ENCODE measurements at regions not wholly inside any gene's neighbourhood (a gene's known extent, or its start where the extent isn't known, plus 50 kb on each side); places are given as distances from the start of the nearest gene placed in this dataset.
A peak's percentile ranks its signal among the peaks of the same experiment; 100 is the strongest.

GRCh38 chr2:211157211-211157610, 600.8 kb downstream of the CPS1 start:
- Mint-ChIP-seq H3K4me3 (no peak overlapping the region), H3K36me3 (no peaks in the 10 kb centered on the region), H3K27me3 (ENCODE audit: low read depth in 2 of 2) (no peaks in the 10 kb centered on the region), H3K4me1 (no peaks in the 10 kb centered on the region), H3K9me3 (no peaks in the 10 kb centered on the region), H3K27ac (no peak overlapping the region)
- ATAC-seq (no peak), DNase-seq (no peak)
- H3K27ac ChIP-seq (ENCODE audit: low read length): no peak overlapping the region
- no peaks in the 10 kb centered on the region for H3K9me3 ChIP-seq (ENCODE audit: control insufficient read depth, insufficient read depth, low read length)
- H3K4me1 ChIP-seq (ENCODE audit: control insufficient read depth, insufficient read depth, low read length): no peaks in the 10 kb centered on the region
- TF ChIP-seq, protein P1, sequence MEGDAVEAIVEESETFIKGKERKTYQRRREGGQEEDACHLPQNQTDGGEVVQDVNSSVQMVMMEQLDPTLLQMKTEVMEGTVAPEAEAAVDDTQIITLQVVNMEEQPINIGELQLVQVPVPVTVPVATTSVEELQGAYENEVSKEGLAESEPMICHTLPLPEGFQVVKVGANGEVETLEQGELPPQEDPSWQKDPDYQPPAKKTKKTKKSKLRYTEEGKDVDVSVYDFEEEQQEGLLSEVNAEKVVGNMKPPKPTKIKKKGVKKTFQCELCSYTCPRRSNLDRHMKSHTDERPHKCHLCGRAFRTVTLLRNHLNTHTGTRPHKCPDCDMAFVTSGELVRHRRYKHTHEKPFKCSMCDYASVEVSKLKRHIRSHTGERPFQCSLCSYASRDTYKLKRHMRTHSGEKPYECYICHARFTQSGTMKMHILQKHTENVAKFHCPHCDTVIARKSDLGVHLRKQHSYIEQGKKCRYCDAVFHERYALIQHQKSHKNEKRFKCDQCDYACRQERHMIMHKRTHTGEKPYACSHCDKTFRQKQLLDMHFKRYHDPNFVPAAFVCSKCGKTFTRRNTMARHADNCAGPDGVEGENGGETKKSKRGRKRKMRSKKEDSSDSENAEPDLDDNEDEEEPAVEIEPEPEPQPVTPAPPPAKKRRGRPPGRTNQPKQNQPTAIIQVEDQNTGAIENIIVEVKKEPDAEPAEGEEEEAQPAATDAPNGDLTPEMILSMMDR (IDR thresholded peaks at IDR 0.05): no peak
- H3K27me3 ChIP-seq (ENCODE audit: control insufficient read depth, insufficient read depth, low read length): no peaks in the 10 kb centered on the region
- H3K4me3 ChIP-seq (ENCODE audit: low read length): no peak overlapping the region
- no peaks in the 10 kb centered on the region for H3K36me3 ChIP-seq (ENCODE audit: control insufficient read depth, insufficient read depth, low read length)
- intact Hi-C loops (cut with micrococcal nuclease): loop anchor here (5.0 kb wide), 1 partner anchor 710 kb away; no protein-coding TSS in a partner anchor

DNA sequence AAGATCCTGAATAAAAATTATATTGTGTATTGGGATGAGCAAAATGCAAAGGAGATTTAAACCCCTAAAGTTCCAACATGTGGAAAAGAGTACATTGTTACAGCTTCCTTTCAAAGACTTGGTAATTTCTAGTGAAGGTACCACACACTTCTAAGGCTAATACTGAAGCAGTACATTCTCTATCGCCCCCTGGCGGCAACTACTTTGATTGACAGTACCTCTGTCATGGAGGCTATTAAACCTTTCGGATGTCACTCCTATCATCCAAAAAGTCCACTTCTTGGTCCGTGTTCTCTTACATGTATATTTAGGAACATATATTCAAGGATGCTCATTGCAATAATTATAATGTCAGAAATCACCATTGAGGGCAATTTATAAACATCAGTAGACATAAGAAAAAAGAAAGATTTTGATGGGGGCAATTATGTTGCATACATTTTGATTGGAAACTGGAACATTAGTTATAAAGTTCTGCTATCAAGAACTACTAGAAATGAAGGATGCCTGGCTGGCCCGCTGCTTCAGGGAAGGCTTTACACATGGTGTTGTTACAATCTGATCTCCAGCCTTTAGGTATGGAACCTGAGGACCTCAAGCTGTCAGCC, 601.6 kb downstream of the CPS1 start:
- no peak overlapping the region for H3K27ac Mint-ChIP-seq
- ATAC-seq: peak; percentile 29 to 60 (median 55)
- H3K4me1 ChIP-seq (ENCODE audit: control insufficient read depth, insufficient read depth, low read length): no peaks in the 10 kb centered on the region
- H3K27ac ChIP-seq (ENCODE audit: low read length): no peak overlapping the region
- H3K9me3 ChIP-seq (ENCODE audit: control insufficient read depth, insufficient read depth, low read length): no peaks in the 10 kb centered on the region
- no peaks in the 10 kb centered on the region for H3K27me3 ChIP-seq (ENCODE audit: control insufficient read depth, insufficient read depth, low read length)
- H3K4me3 ChIP-seq (ENCODE audit: low read length): no peak overlapping the region
- no peaks in the 10 kb centered on the region for H3K36me3 ChIP-seq (ENCODE audit: control insufficient read depth, insufficient read depth, low read length)
- no peaks in the 10 kb centered on the region for H3K36me3 Mint-ChIP-seq
- no peak overlapping the region for H3K4me3 Mint-ChIP-seq
- WGBS (ENCODE audit: insufficient coverage): 26% methylated on average over 4 of the region's 5 CpGs
- peaks cover 0 to 3% of the 10 kb centered on the region in 2 donors for H3K9me3 Mint-ChIP-seq
- intact Hi-C loops (cut with micrococcal nuclease): loop anchor here (5.0 kb wide), 1 partner anchor 711 kb away; no protein-coding TSS in a partner anchor
- peak; percentile 21 to 66 for DNase-seq
- no peaks in the 10 kb centered on the region for H3K27me3 Mint-ChIP-seq (ENCODE audit: low read depth in 2 of 2)
- no peaks in the 10 kb centered on the region for H3K4me1 Mint-ChIP-seq
- TF ChIP-seq, protein P1 (IDR thresholded peaks at IDR 0.05): peak; percentile 35

- TF ChIP-seq, protein P1 (IDR thresholded peaks at IDR 0.05): no peak
- Histone ChIP-seq H3K9me3 (ENCODE audit: control insufficient read depth, insufficient read depth, low read length) (no peaks in the 10 kb centered on the region), H3K4me3 (ENCODE audit: low read length) (no peak overlapping the region), H3K27me3 (ENCODE audit: control insufficient read depth, insufficient read depth, low read length) (no peaks in the 10 kb centered on the region), H3K27ac (ENCODE audit: low read length) (no peak overlapping the region), H3K4me1 (ENCODE audit: control insufficient read depth, insufficient read depth, low read length) (no peaks in the 10 kb centered on the region), H3K36me3 (ENCODE audit: control insufficient read depth, insufficient read depth, low read length) (no peaks in the 10 kb centered on the region)
- intact Hi-C loops (cut with micrococcal nuclease): loop anchor here (5.0 kb wide), 1 partner anchor 713 kb away; no protein-coding TSS in a partner anchor
- Mint-ChIP-seq H3K9me3 (peaks cover 2 to 5% of the 10 kb centered on the region in 2 donors), H3K4me3 (no peak overlapping the region), H3K36me3 (no peaks in the 10 kb centered on the region), H3K27me3 (ENCODE audit: low read depth in 2 of 2) (no peaks in the 10 kb centered on the region), H3K4me1 (no peaks in the 10 kb centered on the region), H3K27ac (no peak overlapping the region)
- ATAC-seq (no peak), DNase-seq (no peak)
- 51% methylated on average over 2 of the region's 7 CpGs for WGBS (ENCODE audit: insufficient coverage)
Observed at GRCh38 chr2:211159972-211160371, 603.6 kb downstream of the CPS1 start.

- ATAC-seq (no peak), DNase-seq (no peak)
- no peak overlapping the region for H3K27ac ChIP-seq (ENCODE audit: low read length)
- no peaks in the 10 kb centered on the region for H3K4me1 Mint-ChIP-seq
- no peaks in the 10 kb centered on the region for H3K4me1 ChIP-seq (ENCODE audit: control insufficient read depth, insufficient read depth, low read length)
- intact Hi-C loops (cut with micrococcal nuclease): no loop called here
- H3K4me3 Mint-ChIP-seq: no peak overlapping the region
- no peak overlapping the region for H3K4me3 ChIP-seq (ENCODE audit: low read length)
- WGBS (ENCODE audit: insufficient coverage): 82% methylated on average over 4 of the region's 5 CpGs
- no peak overlapping the region for H3K27ac Mint-ChIP-seq
- H3K9me3 ChIP-seq (ENCODE audit: control insufficient read depth, insufficient read depth, low read length): no peaks in the 10 kb centered on the region
- H3K9me3 Mint-ChIP-seq: peaks cover 2 to 5% of the 10 kb centered on the region in 2 donors
- no peaks in the 10 kb centered on the region for H3K36me3 Mint-ChIP-seq
- TF ChIP-seq, protein P1 (IDR thresholded peaks at IDR 0.05): no peak
- no peaks in the 10 kb centered on the region for H3K27me3 Mint-ChIP-seq (ENCODE audit: low read depth in 2 of 2)
- no peaks in the 10 kb centered on the region for H3K27me3 ChIP-seq (ENCODE audit: control insufficient read depth, insufficient read depth, low read length)
- H3K36me3 ChIP-seq (ENCODE audit: control insufficient read depth, insufficient read depth, low read length): no peaks in the 10 kb centered on the region
Observed at GRCh38 chr2:211161236-211161635, 604.8 kb downstream of the CPS1 start.
